ENCODE measurements at regions not wholly inside any gene's neighbourhood (a gene's known extent, or its start where the extent isn't known, plus 50 kb on each side); places are given as distances from the start of the nearest gene placed in this dataset.
"Not testable (repeated sequence)": the region's sequence is repeated elsewhere in the genome, so short reads cannot be mapped to it uniquely, and the experiment has no call there.

GRCh38 chr1:105436589-105437259, 1619.8 kb upstream of the PRMT6 start:
- ATAC-seq: no peak

- ATAC-seq: no peak
Measured at GRCh38 chr1:105437847-105438246, 1618.6 kb upstream of the PRMT6 start.

GRCh38 chr1:105442901-105443300, 1613.6 kb upstream of the PRMT6 start:
- ATAC-seq: no peak

- ATAC-seq: no peak
Measured at GRCh38 chr1:105459759-105460158, 1596.7 kb upstream of the PRMT6 start.

- no peak for ATAC-seq
Measured at GRCh38 chr1:105462308-105462707, 1594.2 kb upstream of the PRMT6 start.

- ATAC-seq: no peak
Measured at GRCh38 chr1:105467549-105467948, 1588.9 kb upstream of the PRMT6 start.

GRCh38 chr1:105470541-105470940, 1585.9 kb upstream of the PRMT6 start:
- ATAC-seq: not testable (repeated sequence)

- ATAC-seq: no peak
Measured at GRCh38 chr1:105483436-105483835, 1573.0 kb upstream of the PRMT6 start.

GRCh38 chr1:105485207-105485606, 1571.3 kb upstream of the PRMT6 start:
- ATAC-seq: no peak

GRCh38 chr1:105492921-105493320, 1563.6 kb upstream of the PRMT6 start:
- ATAC-seq: no peak

- no peak for ATAC-seq
Measured at GRCh38 chr1:105516068-105516467, 1540.4 kb upstream of the PRMT6 start.

- no peak for ATAC-seq
Measured at GRCh38 chr1:105533996-105534395, 1522.5 kb upstream of the PRMT6 start.

- no peak for ATAC-seq
Measured at GRCh38 chr1:105544475-105544874, 1512.0 kb upstream of the PRMT6 start.

GRCh38 chr1:105556266-105556665, 1500.2 kb upstream of the PRMT6 start:
- ATAC-seq: no peak

GRCh38 chr1:105558023-105558422, 1498.5 kb upstream of the PRMT6 start:
- no peak for ATAC-seq

GRCh38 chr1:105565006-105565405, 1491.5 kb upstream of the PRMT6 start:
- no peak for ATAC-seq

GRCh38 chr1:105585791-105586190, 1470.7 kb upstream of the PRMT6 start:
- no peak for ATAC-seq

- no peak for ATAC-seq
Measured at GRCh38 chr1:105591681-105592080, 1464.8 kb upstream of the PRMT6 start.

- ATAC-seq: no peak
Measured at GRCh38 chr1:105608713-105609112, 1447.8 kb upstream of the PRMT6 start.

GRCh38 chr1:105626276-105626987, 1430.0 kb upstream of the PRMT6 start:
- ATAC-seq: no peak

- not testable (repeated sequence) for ATAC-seq
Measured at GRCh38 chr1:105631153-105631744, 1425.2 kb upstream of the PRMT6 start.

- no peak for ATAC-seq
Measured at GRCh38 chr1:105632342-105633196, 1423.9 kb upstream of the PRMT6 start.

GRCh38 chr1:105636052-105636451, 1420.4 kb upstream of the PRMT6 start:
- ATAC-seq: no peak
